ENCODE measurements at regions not wholly inside any gene's neighbourhood (a gene's known extent, or its start where the extent isn't known, plus 50 kb on each side); places are given as distances from the start of the nearest gene placed in this dataset.

DNA sequence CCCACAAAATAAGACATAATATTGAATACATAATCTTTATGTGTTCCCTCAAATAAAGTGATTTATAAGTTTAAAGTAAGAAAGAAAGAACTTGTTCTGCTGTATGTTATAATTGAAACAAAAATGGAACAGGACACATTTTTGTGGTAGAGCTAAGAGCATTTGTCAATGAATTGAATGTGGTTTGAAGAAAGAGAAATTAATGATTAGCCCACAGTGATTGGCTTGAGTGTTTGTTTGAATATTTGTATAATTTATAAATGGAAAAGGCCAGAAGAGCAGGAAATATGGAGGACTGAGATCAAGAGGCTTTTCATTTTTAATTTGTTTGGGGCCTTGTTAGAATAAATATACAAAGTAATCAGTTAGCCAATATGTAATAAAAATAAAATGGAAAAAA lies 395.1 kb upstream of the CDH19 start:
- Histone ChIP-seq H3K4me3 (ENCODE audit: low read depth, low read length) (no peak overlapping the region), H3K27ac (no peak overlapping the region), H3K27me3 (ENCODE audit: control insufficient read depth, insufficient read depth, low read length) (no peaks in the 10 kb centered on the region), H3K9me3 (ENCODE audit: control insufficient read depth, low read length) (no peaks in the 10 kb centered on the region), H3K79me2 (no peaks in the 10 kb centered on the region), H2AFZ (no peak overlapping the region), H3K4me2 (ENCODE audit: low read length) (no peak overlapping the region), H3K36me3 (ENCODE audit: control insufficient read depth, insufficient read depth, low read length) (no peaks in the 10 kb centered on the region), H3K4me1 (no peaks in the 10 kb centered on the region), H3K9ac (no peak overlapping the region)
- TF ChIP-seq CTCF (IDR thresholded peaks at IDR 0.05): no peak

GRCh38 chr18:66995270-66995669 lies 391.4 kb upstream of the CDH19 start:
- no peaks in the 10 kb centered on the region for H3K9me3 ChIP-seq (ENCODE audit: control insufficient read depth, low read length)
- H3K4me3 ChIP-seq (ENCODE audit: low read depth, low read length): no peak overlapping the region
- H3K9ac ChIP-seq: no peak overlapping the region
- no peak overlapping the region for H3K27ac ChIP-seq
- H3K4me2 ChIP-seq (ENCODE audit: low read length): no peak overlapping the region
- TF ChIP-seq CTCF (IDR thresholded peaks at IDR 0.05): no peak
- H3K36me3 ChIP-seq (ENCODE audit: control insufficient read depth, insufficient read depth, low read length): no peaks in the 10 kb centered on the region
- H3K4me1 ChIP-seq: no peaks in the 10 kb centered on the region
- H3K27me3 ChIP-seq (ENCODE audit: control insufficient read depth, insufficient read depth, low read length): no peaks in the 10 kb centered on the region
- H3K79me2 ChIP-seq: no peaks in the 10 kb centered on the region
- no peak overlapping the region for H2AFZ ChIP-seq

- Histone ChIP-seq H3K27ac (no peak overlapping the region), H3K9me3 (ENCODE audit: control insufficient read depth, low read length) (no peaks in the 10 kb centered on the region), H3K4me3 (ENCODE audit: low read depth, low read length) (no peak overlapping the region), H3K27me3 (ENCODE audit: control insufficient read depth, insufficient read depth, low read length) (no peaks in the 10 kb centered on the region), H3K36me3 (ENCODE audit: control insufficient read depth, insufficient read depth, low read length) (no peaks in the 10 kb centered on the region), H3K4me2 (ENCODE audit: low read length) (no peak overlapping the region), H3K79me2 (no peaks in the 10 kb centered on the region), H3K4me1 (no peaks in the 10 kb centered on the region), H3K9ac (no peak overlapping the region), H2AFZ (no peak overlapping the region)
- no peak for TF ChIP-seq CTCF (IDR thresholded peaks at IDR 0.05)
These were observed 390.9 kb upstream of the CDH19 start for GRCh38 chr18:66994790-66995189.

- Histone ChIP-seq H3K9me3 (ENCODE audit: control insufficient read depth, low read length) (no peaks in the 10 kb centered on the region), H3K27ac (no peak overlapping the region), H3K4me1 (no peaks in the 10 kb centered on the region), H3K36me3 (ENCODE audit: control insufficient read depth, insufficient read depth, low read length) (no peaks in the 10 kb centered on the region), H3K79me2 (no peaks in the 10 kb centered on the region), H3K4me2 (ENCODE audit: low read length) (no peak overlapping the region), H3K4me3 (ENCODE audit: low read depth, low read length) (no peak overlapping the region), H2AFZ (no peak overlapping the region), H3K27me3 (ENCODE audit: control insufficient read depth, insufficient read depth, low read length) (no peaks in the 10 kb centered on the region), H3K9ac (no peak overlapping the region)
- TF ChIP-seq CTCF (IDR thresholded peaks at IDR 0.05): no peak
These were observed 389.6 kb upstream of the CDH19 start for GRCh38 chr18:66993492-66993891.

DNA sequence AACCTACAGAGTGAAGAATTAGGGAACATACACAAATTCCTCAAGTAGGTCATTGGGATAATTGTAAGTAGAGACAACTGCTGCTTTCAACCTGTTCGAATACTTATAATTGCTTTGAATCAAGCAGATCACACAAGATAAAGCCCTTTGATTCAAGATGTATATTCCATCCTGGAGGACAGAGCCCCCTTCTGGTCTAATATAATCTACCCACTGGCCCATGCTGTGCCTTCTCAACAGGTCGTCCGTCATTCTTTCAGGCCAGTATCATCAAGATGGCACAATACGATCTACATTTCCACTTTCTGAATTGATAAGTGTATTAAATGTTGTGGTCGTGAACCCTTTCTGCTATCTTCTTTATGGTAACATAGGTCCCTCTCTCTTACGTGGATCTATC lies 387.0 kb upstream of the CDH19 start:
- Histone ChIP-seq H3K79me2 (no peaks in the 10 kb centered on the region), H3K4me1 (no peaks in the 10 kb centered on the region), H3K9me3 (ENCODE audit: control insufficient read depth, low read length) (no peaks in the 10 kb centered on the region), H3K4me3 (ENCODE audit: low read depth, low read length) (no peak overlapping the region), H3K9ac (no peak overlapping the region), H3K27me3 (ENCODE audit: control insufficient read depth, insufficient read depth, low read length) (no peaks in the 10 kb centered on the region), H2AFZ (no peak overlapping the region), H3K4me2 (ENCODE audit: low read length) (no peak overlapping the region), H3K27ac (no peak overlapping the region), H3K36me3 (ENCODE audit: control insufficient read depth, insufficient read depth, low read length) (no peaks in the 10 kb centered on the region)
- TF ChIP-seq CTCF (IDR thresholded peaks at IDR 0.05): no peak
